Upper lobe of left lung (tissue), 6 donors: ENCODE measurements at regions not wholly inside any gene's neighbourhood (a gene's known extent, or its start where the extent isn't known, plus 50 kb on each side); places are given as distances from the start of the nearest gene placed in this dataset.
A peak's percentile ranks its signal among the peaks of the same experiment; 100 is the strongest.

ENCODE experiments used
- ATAC-seq, 2 donors: fragments of 200-7000 bp; cut with Tn5 transposase; one replicate each; pipeline ENCODE4 v1.9.1; 2022; ENCODE audit warnings: mild to moderate bottlenecking in 2 of 2, moderate library complexity in 2 of 2; ENCODE audit not compliant: low FRiP score in 2 of 2
- DNase-seq, 2 donors: peaks; one replicate each; pipeline ENCODE4 v3.0.0-alpha.2; 2019 to 2020
- H3K27ac ChIP-seq, 4 donors: fragments of 200-600 bp; sonication (generic); one replicate each; pipeline ENCODE4 v1.5.1; 2016 to 2019
- H3K27me3 ChIP-seq, 4 donors: fragments of 200-600 bp; sonication (generic); one replicate each; pipeline ENCODE4 v1.5.1; 2017 to 2019
- H3K36me3 ChIP-seq, 4 donors: fragments of 200-600 bp; sonication (generic); one replicate each; pipeline ENCODE4 v1.5.1; 2016 to 2019
- H3K4me1 ChIP-seq, 4 donors: fragments of 200-600 bp; sonication (generic); one replicate each; pipeline ENCODE4 v1.5.1; 2018 to 2019
- H3K4me3 ChIP-seq, 4 donors: fragments of 200-600 bp; sonication (generic); one replicate each; pipeline ENCODE4 v1.5.1; 2017 to 2019; ENCODE audit warnings: mild to moderate bottlenecking in 2 of 4, moderate library complexity in 1 of 4
- H3K9me3 ChIP-seq, 4 donors: fragments of 200-600 bp; sonication (generic); one replicate each; pipeline ENCODE4 v1.5.1; 2018 to 2019
- EP300 ChIP-seq, 4 donors: sonication (generic); formaldehyde crosslinking; IDR thresholded peaks; one replicate each; pipeline ENCODE4 v1.5.1; 2017; ENCODE audit warnings: antibody characterized with exemption in 4 of 4, control low read depth in 2 of 4
- POLR2A ChIP-seq, 4 donors: fragments of 450-650 bp; IDR thresholded peaks; one replicate each; pipeline ENCODE4 v1.5.1; 2016 to 2017; ENCODE audit warnings: antibody characterized with exemption in 4 of 4, mild to moderate bottlenecking in 2 of 4
- POLR2AphosphoS5 ChIP-seq, 2 donors: sonication (generic); formaldehyde crosslinking; IDR thresholded peaks; one replicate each; pipeline ENCODE4 v1.5.1; 2017; ENCODE audit warnings: antibody characterized with exemption in 2 of 2
- WGBS, 2 donors: methylation state at CpG; one replicate each; pipeline ENCODE4 v1.1.5; 2017 to 2018; 5-methylcytosine and 5-hydroxymethylcytosine counted together
- TF ChIP-seq, protein P1 (sequence below), 6 experiments: fragments of 450-650 bp in 4 of 6; fragments of 200-600 bp in 2 of 6; sonication (generic) in 2 of 6; IDR thresholded peaks; one replicate each; pipeline ENCODE4 v1.5.1; 2016 to 2019; ENCODE audit warnings: antibody characterized with exemption in 6 of 6
- donor health status: DM: no; HTN: no; CAD: no; lungs with moderate emphysema.
- donor health status: DM: no; HTN: yes; CAD: no; lungs with severe emphysema.

- H3K27ac ChIP-seq, result no peak overlapping the region
- WGBS, 2 donors, result 84 to 90% methylated on average over 20 to 29 of the region's 29 CpGs
- H3K4me3 ChIP-seq, result no peak overlapping the region
- peaks cover 0 to 9% (median 2%) of the 10 kb centered on the region in 4 donors for H3K36me3 ChIP-seq
- ATAC-seq, result peak; percentile 14 to 16
- no peaks in the 10 kb centered on the region for H3K27me3 ChIP-seq
- peak in 1 of 2 donors; percentile 62 for DNase-seq
- H3K4me1 ChIP-seq, result no peaks in the 10 kb centered on the region
- TF ChIP-seq POLR2AphosphoS5 (IDR thresholded peaks at IDR 0.05) (no peak), EP300 (IDR thresholded peaks at IDR 0.05) (no peak), POLR2A (IDR thresholded peaks at IDR 0.05) (no peak)
- TF ChIP-seq, protein P1, sequence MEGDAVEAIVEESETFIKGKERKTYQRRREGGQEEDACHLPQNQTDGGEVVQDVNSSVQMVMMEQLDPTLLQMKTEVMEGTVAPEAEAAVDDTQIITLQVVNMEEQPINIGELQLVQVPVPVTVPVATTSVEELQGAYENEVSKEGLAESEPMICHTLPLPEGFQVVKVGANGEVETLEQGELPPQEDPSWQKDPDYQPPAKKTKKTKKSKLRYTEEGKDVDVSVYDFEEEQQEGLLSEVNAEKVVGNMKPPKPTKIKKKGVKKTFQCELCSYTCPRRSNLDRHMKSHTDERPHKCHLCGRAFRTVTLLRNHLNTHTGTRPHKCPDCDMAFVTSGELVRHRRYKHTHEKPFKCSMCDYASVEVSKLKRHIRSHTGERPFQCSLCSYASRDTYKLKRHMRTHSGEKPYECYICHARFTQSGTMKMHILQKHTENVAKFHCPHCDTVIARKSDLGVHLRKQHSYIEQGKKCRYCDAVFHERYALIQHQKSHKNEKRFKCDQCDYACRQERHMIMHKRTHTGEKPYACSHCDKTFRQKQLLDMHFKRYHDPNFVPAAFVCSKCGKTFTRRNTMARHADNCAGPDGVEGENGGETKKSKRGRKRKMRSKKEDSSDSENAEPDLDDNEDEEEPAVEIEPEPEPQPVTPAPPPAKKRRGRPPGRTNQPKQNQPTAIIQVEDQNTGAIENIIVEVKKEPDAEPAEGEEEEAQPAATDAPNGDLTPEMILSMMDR (IDR thresholded peaks at IDR 0.05), result no peak
- no peaks in the 10 kb centered on the region for H3K9me3 ChIP-seq
Observed at GRCh38 chr22:49622241-49623105, 205.2 kb downstream of the BRD1 start.

- H3K4me1 ChIP-seq, result no peaks in the 10 kb centered on the region
- WGBS, 2 donors, result 76 to 92% methylated on average over 7 to 20 of the region's 20 CpGs
- TF ChIP-seq, protein P1 (IDR thresholded peaks at IDR 0.05), result no peak
- TF ChIP-seq POLR2A (IDR thresholded peaks at IDR 0.05), result no peak
- no peak for TF ChIP-seq POLR2AphosphoS5 (IDR thresholded peaks at IDR 0.05)
Observed at GRCh38 chr22:49621601-49622210, 206.0 kb downstream of the BRD1 start.

DNA sequence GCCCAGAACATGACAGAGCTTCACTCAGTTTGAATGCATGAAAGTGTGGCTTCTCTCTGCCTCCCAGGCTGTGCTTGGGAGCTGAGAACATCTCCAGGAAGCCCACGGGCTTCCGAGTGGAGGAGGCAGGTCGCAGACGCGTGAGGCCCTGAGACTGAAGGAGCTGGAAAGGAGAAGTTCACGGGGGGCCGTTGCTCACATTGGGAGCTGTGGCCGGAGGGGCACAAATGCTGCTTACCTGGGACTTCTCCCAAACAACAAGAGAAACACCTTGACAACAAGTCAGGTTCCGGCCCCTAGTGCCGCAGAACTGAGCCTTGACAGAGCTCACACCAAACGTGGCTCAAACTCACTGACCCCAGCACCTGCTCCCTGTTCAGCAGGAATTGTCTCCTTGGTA is 207.0 kb downstream of the BRD1 start:
- peaks cover 0 to 9% (median 2%) of the 10 kb centered on the region in 4 donors for H3K36me3 ChIP-seq
- no peaks in the 10 kb centered on the region for H3K27me3 ChIP-seq
- H3K9me3 ChIP-seq, result no peaks in the 10 kb centered on the region
- DNase-seq (no peak), ATAC-seq (no peak)
- TF ChIP-seq, protein P1 (IDR thresholded peaks at IDR 0.05), result no peak
- no peak for TF ChIP-seq EP300 (IDR thresholded peaks at IDR 0.05)
- no peak for TF ChIP-seq POLR2AphosphoS5 (IDR thresholded peaks at IDR 0.05)
- TF ChIP-seq POLR2A (IDR thresholded peaks at IDR 0.05), result no peak
- 79 to 81% methylated on average over 11 of the region's 11 CpGs for WGBS, 2 donors
- H3K4me1 ChIP-seq, result no peaks in the 10 kb centered on the region
- no peak overlapping the region for H3K27ac ChIP-seq
- no peak overlapping the region for H3K4me3 ChIP-seq

More at GRCh38 chr22:49621601-49622210, 206.0 kb downstream of the BRD1 start:
- peak in 1 of 2 donors; percentile 60 for DNase-seq
- Histone ChIP-seq H3K36me3 (peaks cover 0 to 9% (median 2%) of the 10 kb centered on the region in 4 donors), H3K27ac (no peak overlapping the region), H3K4me3 (no peak overlapping the region), H3K27me3 (no peaks in the 10 kb centered on the region), H3K9me3 (no peaks in the 10 kb centered on the region)
- no peak for ATAC-seq

- H3K27me3 ChIP-seq, result no peaks in the 10 kb centered on the region
- 87 to 89% methylated on average over 14 to 19 of the region's 19 CpGs for WGBS, 2 donors
- DNase-seq, result peak in 1 of 2 donors; percentile 33
- no peaks in the 10 kb centered on the region for H3K9me3 ChIP-seq
- TF ChIP-seq POLR2AphosphoS5 (IDR thresholded peaks at IDR 0.05), result no peak
- no peak for TF ChIP-seq POLR2A (IDR thresholded peaks at IDR 0.05)
- no peak for TF ChIP-seq EP300 (IDR thresholded peaks at IDR 0.05)
- TF ChIP-seq, protein P1 (IDR thresholded peaks at IDR 0.05), result no peak
- H3K4me1 ChIP-seq, result no peaks in the 10 kb centered on the region
- ATAC-seq, result no peak
- H3K27ac ChIP-seq, result no peak overlapping the region
- peaks cover 0 to 9% (median 2%) of the 10 kb centered on the region in 4 donors for H3K36me3 ChIP-seq
- no peak overlapping the region for H3K4me3 ChIP-seq
Observed at GRCh38 chr22:49620003-49620556, 207.6 kb downstream of the BRD1 start.
